NCI-H146 treated with DMSO at 0.1 percent for 48 hours (cell line): ENCODE measurements at regions not wholly inside any gene's neighbourhood (a gene's known extent, or its start where the extent isn't known, plus 50 kb on each side); places are given as distances from the start of the nearest gene placed in this dataset.

ENCODE experiments used
- DNase-seq: peaks from one replicate; lab custom pipeline; 2025; ENCODE audit not compliant: unreplicated experiment; lab: John Stamatoyannopoulos, UW

DNA sequence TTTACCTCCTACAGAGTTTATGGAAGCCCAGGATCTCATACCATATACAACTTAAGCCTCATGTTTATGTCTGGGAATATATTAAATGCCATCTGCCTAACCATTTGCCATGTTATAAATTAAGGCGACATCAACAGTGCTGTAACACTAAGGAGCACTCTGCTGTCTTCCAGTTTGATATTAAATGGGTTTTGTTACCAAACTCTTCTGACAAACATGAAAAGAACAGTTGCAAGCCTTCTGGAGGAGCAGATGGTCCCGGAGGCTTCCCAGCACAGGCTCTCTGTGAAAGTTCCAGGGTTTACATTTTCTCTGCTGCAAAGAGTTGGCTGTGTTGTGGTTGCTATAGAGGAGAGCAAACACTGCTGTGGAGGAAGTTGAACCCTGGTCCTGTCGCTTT lies 545.3 kb upstream of the SALL1 start:
- no peak for DNase-seq

DNA sequence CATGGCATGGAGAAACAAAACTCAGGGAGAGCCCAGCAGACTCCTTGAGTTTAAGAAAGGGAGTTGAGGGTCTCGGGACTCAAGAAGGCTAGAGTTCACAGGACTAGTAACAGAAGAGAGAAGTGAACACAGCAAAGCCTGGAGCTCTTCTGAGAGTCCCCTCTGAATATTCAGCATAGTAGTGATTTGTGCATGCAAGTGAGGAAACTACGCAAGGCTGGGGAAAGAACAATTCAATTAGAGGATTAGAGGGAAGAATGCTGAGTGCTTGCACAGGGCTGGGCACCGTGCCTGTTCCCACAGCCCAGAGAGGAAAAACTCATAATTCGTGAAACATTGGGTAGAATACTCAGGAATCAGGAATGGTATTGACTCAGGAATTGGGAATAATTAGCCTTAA lies 540.0 kb upstream of the SALL1 start:
- DNase-seq = no peak

DNA sequence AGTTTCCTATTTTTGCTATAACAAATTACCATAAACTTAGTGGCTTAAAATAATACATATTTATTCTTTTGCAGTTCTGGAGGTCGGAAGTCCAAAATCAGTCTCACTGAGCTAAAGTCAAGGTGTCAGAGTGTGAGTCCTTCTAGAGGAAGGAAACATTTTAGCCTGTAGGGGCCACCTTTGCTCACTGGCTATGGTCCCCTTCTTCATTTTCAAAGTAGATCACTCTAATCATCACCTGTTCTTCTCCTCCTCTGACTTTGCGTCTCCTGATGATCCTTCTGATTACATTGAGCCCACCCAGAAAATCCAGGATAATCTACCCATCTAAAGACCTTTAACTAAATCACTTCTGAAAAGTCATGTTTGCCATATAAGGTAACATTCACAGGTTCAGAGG lies 534.4 kb upstream of the SALL1 start:
- DNase-seq = no peak

DNA sequence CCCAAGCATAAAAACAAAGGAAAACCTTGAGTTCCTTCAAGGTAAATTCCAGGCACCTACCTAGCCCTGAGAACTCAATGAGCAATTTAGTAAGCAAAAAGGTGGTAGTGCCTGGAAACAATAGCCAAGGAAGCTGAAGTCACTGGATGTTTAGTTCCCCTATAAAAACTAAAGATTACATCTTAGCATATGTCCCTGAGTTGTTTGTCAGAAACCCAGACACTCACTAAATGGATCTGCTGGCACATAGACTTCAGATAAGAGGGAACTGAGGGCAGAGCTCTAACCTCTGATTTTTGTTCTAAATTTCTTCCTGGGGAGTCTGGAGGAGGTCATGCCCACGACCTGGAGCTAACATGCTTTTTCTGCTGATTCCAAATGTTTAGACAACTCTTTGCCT lies 532.8 kb upstream of the SALL1 start:
- DNase-seq = no peak

DNA sequence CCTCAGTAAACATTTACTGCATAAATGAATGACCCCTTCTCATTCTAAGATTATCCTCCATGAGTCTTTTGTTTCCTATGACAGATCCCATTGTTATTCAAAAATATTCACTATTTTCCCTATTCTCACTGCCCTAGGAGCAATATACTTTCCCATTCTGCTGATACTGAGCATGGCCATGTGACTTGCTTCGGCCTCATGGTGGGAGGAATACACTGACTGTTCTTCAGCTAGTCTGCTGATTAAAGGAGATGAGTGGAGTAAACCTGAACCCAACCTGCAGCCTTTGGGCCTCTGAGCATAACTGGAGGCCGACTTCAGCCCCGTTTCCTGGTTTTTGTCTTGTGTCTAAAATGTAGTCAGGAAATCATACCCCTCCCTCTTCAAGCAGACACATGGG lies 531.8 kb upstream of the SALL1 start:
- DNase-seq = no peak

DNA sequence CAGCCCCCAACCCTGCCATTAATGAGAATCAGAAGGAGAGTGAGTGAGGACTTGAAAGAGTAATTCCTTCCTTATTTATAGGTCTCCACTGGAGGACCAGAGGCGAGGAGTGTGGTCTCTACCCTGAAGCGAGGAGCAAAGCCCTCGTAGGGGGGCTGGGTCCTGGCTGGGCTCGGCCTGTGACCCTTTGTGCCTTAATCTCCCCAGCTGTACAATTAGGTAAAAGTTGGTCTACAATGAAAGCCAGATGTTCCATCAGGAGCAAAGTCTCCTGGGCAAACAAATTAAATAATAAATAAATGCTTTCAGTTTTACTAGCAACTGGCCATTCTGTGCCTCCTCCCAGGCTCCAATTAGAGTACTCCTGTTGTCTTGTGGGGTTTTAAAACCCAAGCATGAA lies 523.5 kb upstream of the SALL1 start:
- no peak for DNase-seq

DNA sequence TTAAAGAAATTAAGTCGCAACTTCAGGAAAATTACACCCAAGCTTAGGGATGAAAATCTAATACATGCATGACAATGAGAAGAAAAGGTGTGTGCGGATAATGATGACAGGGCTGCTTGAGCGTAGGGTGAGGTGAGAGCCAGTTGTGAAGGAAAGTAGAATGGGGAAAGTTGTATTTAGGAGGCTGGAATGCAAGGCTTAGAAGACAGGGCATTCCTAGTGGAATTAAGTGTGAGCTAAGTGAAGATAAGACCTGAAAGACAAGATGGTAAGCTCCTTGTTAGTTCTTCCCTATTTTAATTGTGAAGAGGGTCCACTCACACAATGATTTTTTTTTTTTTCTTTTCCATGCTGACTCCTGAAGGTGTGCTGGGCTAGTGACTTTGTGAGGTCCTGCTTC lies 519.5 kb upstream of the SALL1 start:
- no peak for DNase-seq

DNA sequence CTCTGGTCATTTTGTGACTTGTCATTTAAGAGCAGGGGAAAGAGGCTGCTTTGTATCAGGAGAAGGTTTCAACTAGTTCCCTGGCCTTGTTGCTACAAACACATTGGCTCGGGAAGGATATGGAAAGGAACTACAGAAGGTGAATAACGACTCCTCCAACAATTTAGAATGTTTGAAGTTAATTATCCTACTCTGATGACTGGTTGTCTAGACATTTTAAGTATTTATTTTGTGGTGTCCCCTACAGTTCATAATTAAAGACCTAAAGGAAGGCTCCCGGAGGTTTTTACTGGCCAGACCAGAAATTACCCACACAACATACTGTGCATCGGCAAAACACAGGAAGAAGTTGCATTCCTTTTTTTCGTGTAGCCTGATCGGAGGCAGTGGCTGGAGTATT lies 515.8 kb upstream of the SALL1 start:
- no peak for DNase-seq

DNA sequence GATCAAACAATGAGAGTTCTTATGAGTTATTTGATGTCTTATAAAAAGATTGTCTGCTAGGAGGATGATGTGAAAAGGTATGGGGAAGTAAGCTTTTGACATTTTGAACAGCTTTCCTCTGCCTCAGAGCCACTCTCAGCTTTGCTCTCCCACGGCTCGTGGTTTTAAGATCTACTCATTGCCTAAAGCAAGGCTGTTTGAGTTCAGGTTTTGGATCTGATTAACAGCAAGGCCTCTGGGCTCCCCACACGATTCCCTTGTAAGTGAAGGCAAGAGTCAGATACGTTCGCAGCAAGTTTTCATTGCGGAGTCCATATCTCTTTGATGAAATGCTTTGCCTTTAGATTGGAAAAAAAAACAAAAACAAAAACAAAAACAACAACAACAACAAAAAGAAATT lies 515.0 kb upstream of the SALL1 start:
- DNase-seq = no peak

DNA sequence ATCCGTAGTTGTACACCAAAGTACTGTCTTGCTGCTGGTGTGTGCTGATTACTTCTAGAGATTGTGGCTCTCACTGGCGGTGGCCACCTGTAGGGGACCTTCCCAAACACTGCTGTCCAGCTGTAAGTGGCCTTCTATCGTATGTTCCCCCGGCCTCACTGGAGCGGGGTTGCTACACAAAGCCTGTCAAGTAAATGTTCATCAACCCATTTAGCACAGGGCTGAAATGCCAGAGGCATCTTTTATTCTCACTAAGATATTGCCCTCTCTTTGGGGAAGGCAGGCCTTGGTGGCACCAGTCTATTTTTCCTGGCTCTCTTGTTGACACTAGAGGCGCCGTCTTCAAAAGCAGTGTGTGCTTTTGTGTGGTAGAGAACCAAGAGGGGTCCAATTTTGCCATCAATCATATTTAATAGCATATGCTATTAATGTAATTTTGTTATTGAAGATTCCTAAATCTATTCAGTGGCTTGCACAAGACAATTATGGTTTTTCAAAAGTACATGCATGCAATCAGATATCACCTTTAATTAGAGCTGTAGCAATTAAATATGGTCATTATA lies 514.4 kb upstream of the SALL1 start:
- no peak for DNase-seq

DNA sequence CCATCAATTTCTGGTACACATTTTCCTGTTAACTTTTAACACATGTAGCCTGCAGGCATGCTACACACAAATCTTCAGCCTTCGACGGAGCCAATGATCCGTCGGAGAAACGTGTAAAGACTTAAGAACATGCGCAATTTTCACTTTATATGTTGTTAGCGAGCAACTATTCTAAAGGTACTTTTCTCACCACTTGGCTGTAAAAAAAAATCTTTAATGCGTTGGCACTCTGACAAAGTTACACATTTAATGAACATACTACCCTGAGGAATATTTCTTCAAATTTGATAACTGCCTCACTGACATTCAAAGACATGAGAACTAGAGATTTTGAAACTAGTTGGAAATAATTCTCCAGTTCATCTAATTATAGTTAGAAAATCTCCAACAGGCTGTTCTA lies 507.5 kb upstream of the SALL1 start:
- no peak for DNase-seq

DNA sequence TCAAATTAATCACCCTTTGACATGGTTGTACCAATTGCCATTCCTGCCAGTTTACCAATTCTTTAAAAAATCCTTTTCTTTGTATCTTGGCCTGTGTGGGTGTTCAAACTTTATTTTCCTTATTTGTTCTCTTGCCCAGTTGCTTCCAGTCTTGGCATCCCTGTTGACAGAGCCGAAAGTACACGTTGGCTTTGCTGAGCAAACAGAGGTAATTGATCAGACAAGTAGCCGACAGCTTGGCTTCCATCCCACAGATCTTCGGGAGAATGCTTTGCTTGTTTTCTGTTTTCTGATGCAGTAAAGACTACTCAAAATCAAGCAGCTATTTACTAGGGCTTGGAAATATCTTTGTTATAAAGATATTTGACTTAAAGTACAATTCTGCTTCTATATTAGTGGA lies 506.8 kb upstream of the SALL1 start:
- no peak for DNase-seq

DNA sequence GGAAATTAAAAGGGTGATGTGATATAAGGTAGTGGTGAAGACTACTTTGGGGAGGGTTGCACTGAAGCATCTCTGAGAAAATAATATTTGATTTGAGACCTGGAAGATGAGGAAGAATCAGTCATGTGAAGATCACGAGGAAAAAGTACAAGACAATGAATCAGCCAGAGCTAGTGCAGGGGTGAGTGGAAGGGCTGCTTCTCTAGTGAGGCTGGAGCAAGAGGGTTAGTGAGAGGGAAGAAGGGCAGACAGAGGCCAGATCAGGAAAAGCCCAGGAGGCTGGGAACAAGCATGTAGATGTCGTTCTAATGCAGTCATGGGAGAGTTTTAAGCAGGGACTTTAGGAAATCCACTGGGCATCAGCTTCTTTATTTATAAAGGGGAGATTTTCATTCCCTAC lies 504.2 kb upstream of the SALL1 start:
- no peak for DNase-seq

DNA sequence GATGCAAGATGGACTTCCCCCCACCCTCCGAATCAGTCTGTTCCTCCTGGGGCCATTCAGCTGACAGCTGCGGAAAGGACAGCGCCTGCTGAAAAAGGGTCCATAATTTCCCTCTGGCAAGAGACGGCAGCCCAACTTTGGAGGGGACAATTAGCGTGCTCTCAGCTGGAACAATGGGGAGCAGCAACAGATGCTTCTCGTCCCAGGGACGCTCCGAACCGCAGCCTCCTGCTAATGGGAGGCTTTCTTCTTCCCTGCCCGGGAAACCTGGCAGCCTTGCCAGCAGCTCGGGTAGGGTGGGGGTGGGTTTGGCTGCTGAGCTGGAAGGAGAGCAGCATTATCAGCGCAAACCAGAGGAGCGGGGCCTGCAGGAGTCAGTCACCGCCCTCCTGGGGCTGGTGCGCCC lies 500.0 kb upstream of the SALL1 start:
- DNase-seq = no peak

DNA sequence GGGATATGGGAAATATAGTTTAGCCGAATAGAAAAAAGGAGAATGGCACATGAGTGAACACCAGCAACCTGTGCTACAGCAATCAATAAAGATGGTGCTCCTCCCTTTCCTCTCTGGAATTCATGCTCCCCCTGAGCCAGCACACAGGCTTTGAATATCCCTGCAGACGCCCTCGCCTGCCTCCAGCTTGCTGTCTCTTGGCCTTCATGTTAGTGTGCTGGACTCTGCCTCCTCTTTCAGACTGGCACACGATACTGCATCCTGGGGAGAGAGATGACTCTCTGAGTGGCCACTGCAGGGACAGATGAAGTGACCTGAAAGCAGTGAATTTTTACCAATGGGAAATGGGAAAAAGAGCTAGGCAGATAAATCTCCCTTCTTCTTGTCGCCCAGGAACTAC lies 498.6 kb upstream of the SALL1 start:
- no peak for DNase-seq

DNA sequence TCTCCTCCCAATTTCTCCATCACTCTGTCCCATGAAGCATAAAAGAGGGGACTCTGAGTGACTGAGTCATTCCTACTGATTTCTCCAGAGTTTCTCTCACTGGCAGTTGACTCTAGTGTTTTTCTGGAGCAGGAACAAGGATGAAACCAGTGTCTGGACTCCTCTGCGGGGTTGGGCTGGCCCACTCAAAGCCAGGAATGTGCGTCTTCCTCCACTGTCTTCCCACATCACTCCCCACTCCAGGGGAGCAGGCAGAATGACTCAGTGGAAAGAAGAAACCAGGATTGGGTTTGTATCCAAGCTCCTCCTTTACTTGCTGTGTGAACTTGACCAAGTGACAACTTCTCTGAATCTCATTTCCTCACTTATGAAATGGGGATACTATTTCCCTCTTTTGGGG lies 497.5 kb upstream of the SALL1 start:
- DNase-seq = no peak

DNA sequence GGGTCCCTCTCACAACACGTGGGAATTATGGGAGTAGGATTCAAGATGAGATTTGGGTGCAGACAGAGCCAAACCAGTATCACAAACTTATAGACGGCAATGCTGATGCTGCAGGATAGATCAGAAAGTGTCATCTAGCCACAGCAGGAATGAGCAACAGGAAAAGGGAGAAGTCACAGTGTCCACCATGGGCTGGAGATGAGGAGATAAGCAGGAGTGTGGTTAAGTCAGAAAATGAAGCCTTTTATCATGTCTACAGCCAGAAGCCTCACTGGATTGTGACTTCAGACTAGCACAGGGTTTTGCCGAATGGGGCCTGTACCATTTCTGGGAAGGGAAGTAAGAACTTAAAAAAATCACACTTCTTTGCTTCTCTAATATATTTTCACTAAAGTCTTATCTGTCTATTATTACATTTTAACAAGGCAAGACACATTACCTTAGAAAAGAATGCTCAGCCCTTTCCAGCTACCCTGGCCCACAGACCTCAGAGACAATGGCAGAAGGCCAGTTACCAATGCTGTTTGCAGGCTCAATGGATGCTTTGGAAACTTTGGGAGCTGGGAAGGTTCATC lies 490.2 kb upstream of the SALL1 start:
- DNase-seq = no peak

DNA sequence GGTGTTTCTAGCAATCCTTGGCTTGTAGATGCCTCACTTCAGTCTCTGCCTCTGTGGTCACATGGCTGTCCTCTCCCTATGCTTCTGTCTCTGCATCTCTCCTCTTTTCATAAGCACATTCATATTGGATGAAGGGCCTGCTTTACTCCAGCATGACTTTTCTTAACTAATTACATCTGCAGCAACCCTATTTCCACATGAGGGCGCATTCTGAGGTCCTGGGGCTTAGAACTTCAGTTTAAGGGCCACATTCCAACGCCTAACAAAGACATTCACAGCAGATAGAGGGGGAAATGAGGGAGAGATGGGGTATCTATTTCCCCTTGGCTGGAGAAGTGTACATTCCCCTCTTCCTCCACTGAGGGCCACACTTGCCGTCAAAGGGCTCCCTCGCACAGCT lies 489.1 kb upstream of the SALL1 start:
- DNase-seq = no peak

DNA sequence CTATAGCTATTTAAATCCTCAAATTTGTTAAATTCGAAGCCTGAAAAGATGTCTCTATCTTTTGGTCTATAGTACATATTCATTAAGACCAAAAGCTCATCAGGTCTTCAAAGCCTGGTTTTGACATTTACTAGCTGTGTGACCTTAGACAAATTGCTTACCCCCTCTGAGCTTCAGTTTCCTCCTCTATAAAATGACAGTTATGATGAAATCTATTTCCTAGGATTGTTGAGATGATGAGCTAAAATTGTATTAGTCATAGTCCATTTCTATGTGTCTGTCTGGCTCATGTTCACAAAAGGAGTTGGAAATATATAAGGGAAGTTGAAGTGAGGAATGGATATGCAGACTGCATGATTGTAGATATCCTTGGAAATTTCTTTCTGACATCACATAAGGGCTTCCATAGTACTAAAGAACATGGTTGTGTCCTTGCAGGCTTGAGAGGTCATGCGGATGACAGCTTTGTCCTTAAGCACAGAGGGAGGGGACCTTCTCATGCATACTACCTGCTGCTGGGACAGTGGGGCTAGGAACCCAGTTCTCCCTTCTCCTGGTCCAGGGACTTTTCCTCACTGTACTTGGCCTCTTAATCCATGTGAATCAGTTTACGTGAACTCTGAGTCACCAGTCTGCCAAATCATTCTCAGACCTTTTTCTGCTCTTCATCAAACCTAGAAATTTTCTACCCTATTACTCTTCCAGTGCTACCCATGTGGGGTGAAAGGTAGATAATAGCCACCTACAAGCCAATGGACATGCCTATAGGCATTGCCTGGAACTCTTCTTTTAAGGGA lies 487.5 kb upstream of the SALL1 start:
- DNase-seq = no peak

DNA sequence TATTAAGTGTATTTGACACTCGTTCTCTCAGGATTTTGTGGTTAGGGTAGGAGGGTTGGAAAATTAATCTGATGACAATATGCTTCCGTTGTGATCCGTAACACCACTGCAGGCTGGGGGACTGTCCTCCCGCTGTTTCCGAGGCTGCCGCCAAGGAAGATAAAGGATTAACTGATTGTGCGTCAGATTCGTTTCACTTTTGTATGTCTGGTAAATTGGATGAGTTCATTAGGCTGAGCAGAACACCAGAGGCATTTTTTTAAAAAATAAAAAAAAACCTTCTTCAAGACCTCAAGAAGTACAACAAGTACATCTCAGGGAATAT lies 486.7 kb upstream of the SALL1 start:
- no peak for DNase-seq

DNA sequence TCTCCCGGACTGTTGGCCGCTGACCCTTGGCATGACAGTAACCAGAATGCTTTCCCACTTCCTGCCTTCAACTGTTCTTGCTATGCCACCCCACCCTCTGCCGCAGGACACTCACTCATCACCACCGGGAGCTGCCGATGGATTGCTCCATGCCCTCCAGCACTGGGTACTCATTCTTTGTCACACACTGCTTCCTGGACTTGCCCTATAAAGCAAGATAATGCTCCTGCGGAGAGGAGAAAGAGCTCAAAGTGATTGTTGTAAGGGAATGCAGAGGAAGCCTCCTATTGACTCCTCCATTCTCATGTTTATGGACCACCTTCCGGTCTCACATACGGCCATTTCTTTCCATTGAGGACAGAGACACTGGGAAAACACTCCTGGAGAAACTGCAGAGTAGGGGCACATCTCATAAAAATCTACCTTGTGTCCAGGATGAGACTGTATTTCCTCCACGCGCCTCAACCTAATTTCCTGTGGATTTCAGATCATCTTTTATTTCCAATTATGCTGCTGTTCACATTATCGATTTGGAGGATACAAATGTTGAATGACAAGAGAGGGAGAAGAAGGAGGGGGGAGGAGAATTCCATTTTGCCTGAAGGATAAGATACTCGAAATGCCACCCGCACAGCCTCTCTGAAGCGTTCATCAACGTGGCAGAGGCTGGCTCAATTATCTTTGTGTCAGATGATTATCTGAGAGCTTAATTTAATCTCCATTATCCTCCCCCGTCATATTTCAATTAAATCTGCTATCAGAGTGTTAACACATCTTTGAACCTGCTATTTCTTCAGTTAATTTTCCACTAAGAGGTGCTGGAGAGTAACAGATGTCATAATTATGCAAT lies 486.1 kb upstream of the SALL1 start:
- DNase-seq = no peak

DNA sequence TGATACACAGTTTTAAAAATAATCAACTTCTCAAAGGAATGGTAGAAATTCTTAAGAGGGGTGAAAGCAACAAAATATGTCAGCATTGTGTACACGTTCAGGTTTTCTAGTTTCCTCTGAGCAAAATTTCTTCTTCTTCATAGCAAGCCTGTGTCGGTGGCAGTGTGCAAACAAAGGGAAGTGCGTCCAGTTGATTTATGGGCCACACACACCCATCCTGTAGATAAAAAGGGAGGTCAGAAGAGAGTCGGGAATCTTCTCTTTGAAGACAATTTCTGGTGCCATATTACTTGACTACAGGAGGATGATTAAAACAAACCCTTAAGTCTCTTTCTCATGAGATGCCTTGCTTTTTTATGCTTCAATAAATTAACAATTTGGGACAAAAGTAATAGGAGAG lies 484.1 kb upstream of the SALL1 start:
- DNase-seq = no peak
